Fibroblast of peridontal ligament (primary cell): ENCODE measurements at regions not wholly inside any gene's neighbourhood (a gene's known extent, or its start where the extent isn't known, plus 50 kb on each side); places are given as distances from the start of the nearest gene placed in this dataset.

ENCODE experiments used
- DNase-seq: peaks from one replicate; pipeline ENCODE4 v3.0.0-alpha.2; 2010; ENCODE audit errors: extremely low read depth

DNA sequence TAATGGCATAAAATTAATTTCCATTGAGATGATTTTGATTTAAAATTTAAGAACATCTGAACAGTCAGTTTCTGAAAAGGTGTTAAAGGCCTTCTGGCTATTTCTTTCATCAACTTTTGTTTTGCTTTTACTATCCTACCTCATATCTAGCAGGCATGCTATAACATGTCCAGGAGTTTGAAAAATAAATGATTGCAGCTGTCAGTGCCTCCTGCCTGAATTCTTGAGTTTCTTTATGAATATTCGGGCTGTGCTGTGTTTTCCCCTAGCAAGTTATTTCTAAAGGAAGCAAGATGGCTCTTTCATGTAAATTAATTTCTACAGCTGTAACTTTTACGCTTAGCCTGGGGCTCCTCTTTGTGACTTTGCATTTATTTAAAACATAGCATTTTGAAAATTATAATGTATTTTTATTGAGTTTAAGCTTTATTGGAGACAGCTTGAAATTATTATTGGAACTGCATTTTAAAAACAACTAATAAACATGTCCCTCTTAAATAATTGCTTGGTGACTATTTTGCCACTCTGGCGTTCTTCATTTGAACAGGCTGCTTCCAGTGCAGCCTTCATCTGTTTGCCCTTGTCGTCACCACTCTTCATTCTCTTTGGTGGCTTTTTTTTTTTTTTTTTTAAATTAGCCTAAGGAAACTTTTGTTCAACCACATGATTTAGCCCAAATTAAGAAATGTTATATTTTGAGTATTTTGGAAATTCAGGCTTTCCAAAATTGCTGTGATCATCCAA, 1083.4 kb upstream of the LRRN3 start:
- DNase-seq = no peak

DNA sequence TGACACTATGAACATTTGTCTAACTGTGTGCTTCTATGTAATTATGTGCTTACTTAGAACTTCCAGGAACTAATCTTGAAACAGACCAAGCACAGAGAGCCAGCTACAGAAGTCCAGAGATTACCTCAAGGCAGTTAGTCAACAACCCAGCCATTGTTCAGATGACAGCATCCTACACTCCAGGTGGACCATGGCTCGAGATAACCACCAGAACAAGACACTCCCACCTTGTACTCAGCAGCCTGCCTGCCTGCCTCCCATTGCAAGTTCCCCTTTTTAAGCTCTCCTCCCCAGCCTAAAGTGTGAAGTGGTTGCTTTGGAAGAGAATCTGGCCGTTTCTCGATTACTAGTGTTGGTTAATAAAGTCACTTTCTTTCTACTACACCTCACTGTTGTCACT, 1080.6 kb upstream of the LRRN3 start:
- DNase-seq = no peak

DNA sequence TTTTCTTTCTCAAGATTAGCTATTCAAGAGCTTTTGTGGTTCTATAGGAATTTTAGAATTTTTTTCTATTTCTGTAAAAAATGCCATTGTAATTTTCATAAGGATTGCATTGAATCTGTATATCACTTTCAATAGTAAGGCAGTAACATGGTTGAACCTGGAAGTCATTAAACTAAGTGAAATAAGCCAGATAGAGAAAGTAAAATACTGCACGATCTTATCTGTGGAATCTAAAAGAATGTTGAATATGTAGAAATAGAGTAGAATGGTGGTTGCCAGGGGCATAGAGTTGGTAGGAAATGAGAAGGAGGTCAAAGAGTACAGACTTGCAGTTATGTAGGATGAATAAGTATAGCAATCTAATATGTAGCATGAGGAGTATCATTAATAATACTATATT, 1073.5 kb upstream of the LRRN3 start:
- DNase-seq = no peak

DNA sequence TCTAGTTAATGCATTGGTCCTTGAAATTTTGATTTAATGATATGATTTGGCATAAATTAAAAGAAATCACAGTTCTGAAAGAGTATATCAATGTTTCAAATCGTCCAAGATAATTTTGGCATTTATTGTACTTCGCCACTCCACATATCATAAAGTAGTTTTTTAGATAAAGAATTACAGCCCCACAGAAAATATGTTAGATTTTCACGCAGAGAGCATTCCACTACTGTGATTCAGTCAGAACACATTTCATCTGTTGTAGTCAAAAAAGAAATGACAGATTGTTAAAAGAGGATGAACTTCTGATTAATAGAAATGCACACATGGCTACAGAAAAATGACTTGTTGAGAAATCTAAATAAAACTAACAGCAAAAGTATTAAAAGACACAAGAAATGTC, 1063.5 kb upstream of the LRRN3 start:
- DNase-seq = no peak

DNA sequence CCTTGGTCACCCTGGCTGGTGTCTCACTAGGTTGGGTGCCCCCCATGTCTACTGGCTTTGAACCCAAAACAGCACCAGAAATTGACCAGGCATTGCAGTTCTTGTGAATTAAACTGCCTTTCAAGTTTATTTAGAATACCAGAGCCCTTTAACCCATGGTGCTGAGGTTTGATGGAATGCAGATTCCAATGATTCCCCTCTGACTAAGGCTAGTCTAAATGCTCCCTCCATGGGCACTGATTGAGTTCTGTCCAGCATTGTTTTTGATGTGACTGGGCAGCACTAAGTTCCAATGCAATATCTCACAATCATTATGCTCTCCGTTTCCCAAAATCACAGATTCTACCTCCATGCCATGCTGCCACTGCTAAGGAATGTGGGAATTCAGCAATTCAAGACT, 1047.4 kb upstream of the LRRN3 start:
- DNase-seq = no peak

DNA sequence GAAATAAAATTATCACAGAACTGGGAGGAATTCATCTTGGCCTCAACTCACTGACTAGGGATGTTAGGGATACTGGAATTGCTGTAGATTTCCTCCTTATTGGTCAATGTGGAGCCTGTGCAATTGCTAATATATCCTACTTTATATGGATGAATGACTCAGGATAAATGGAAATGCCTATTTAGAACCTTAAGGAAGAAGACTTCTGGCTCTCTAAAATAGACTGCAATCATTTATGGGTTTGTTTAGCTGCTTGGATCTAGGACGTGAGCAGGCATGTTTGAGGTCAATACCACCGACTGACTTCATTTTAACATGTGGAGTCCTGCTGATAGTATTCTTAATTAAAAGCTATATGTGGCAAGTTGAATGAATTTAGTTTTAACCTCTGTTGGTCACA, 1040.1 kb upstream of the LRRN3 start:
- no peak for DNase-seq

DNA sequence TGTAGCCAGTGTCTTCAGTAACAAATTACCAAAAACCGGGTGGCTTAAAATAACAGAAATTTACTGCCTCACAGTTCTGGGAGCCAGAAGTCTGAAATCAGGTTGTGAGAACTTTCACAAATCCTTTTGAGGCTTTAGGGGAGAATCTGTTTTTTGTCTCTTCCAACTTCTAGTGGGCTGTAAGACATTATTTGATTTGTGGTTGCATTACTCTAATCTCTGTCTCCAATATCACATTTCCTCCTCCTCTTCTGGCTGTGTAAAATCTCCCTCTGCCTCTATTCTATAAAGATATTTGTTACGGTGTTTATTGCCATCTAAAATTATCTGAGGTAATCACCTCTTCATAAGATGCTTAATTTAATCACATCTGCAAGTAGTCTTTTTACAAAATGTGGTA, 1039.6 kb upstream of the LRRN3 start:
- DNase-seq = no peak

DNA sequence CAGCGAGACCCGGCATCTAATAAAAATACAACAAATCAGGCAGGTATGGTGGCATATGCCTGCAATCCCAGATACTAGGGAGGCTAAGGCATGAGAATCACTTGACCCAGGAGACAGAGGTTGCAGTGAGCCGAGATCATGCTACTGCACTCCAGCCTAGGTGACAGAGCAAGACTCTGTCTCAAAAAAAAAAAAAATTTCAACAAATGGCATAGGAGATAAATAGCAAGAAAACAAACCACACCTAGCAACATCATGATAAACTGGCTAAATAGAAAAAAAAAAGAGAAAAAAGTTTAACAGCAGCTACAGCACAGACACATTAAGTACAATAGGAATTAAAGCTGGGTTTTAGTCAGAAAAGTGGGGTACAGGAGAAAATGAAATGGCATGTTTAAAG, 1034.6 kb upstream of the LRRN3 start:
- no peak for DNase-seq

DNA sequence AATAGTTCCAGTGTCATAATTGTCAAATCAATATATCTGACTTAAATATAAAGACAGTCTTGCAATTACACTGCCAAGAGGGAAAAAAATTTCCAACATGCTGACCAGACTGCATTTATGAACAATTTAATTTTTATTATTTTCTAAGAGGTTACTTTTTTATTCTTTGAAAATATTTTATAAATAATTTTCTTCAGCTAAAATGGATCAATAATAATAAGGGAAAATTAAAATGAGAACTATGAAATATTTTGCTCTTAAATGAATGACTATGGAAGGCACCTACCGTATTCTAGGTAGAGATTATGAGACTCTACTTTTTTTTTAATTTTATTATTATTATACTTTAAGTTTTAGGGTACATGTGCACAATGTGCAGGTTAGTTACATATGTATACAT, 1032.5 kb upstream of the LRRN3 start:
- DNase-seq = no peak

DNA sequence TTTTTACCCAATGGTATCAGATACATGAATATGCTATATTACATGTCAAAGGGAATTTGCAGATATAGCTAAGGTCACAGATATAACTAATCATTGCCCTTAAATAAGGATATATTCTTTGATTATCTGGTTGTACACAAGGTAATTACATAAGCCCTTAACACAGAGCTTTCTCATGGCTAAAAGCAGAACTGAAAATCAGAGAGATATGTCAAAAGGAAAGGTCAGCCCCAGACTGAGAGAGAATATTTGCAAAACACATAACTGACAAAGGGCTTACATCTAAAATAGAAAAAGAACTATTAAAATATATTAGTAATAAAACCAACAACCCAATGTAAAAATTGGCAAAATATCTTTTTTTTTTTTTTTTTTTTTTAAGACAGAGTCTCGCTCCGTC, 1029.5 kb upstream of the LRRN3 start:
- no peak for DNase-seq

DNA sequence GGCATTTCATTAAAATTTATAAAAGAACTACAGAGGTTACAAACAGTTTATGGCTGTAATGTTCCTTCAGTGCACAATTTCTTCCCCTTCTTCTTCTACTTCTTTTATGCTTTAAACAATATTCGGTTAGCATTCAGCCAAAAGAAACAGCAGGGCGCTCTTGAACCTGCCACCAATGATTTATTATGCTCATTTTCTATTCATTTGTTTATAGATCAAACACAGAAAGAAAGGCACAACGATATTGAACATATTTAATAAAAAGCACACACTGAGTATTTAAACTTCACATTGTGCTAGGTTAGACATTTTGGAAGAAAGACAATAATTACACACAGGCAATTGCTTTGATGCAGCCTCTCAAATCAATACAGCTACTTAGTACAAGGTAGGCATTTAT, 1025.8 kb upstream of the LRRN3 start:
- DNase-seq = no peak

DNA sequence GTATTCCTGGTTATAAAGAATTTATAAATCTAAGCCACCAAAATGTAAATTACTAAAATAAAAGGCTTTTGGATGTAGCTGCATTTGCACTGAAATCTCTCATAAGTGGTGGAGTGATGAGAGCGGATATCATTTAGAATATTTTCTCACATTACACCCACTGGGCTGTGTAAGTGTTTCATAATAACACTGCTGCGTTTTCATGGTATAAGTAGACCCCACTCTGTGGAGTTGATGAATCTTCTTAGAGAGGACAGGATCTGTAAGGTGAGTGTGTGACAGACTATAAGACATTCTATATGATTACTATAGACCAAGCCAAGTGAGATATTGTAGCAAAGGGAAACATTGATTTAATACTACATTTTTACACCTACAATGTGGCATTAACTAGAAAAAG, 1024.1 kb upstream of the LRRN3 start:
- DNase-seq = no peak

DNA sequence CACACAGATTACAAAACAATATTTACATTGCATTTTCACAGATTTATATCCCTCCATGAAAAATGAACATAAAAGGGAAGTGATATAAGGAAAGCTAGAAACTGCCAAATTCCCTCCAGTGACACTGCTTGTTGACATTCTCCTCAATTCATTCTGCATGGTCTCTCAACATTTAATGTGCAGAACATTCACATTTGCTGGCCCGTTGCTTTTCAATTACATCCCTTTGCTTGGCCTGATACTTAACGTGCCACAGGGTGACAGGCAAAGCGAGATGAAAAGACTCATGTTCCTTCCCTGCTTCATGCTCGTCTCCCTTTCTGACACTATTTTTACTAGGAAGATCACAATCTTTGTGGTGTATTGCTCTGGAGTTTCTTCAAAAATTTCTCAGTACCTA, 1019.7 kb upstream of the LRRN3 start:
- no peak for DNase-seq

DNA sequence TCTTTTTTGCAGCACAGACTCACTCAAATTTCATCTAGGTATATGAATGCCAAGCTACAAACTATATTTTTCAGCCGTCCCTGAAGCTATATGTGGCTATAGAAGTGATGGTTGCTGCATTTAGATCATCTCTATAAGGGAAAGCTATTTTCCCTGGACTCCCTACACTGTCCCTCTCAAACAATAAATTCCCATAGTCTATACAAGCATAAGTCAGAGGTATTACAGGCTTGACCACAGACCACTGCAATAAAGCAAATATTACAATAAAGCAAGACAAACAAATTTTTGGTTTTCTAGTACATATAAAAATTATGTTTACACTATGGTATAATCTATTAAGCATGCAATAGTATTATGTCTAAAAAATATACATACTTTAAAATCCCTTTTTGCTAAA, 1015.5 kb upstream of the LRRN3 start:
- no peak for DNase-seq

DNA sequence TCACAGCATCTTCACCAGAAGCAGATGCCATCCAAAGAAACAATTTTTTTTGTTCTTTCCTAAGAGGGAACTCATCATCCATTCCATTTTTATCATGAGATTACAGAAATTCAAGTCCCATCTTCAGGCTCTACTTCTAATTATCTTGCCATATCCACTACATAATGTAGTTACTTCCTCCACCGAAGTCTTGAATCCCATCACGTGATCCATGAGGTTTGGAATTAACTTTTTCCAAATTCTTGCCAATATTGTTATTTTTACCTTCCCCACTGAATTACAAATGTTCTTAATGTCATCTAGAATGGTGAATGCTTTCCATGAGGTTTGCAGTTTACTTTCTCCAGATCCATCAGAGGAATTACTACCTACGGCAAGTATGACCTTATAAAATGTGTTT, 1014.7 kb upstream of the LRRN3 start:
- no peak for DNase-seq

DNA sequence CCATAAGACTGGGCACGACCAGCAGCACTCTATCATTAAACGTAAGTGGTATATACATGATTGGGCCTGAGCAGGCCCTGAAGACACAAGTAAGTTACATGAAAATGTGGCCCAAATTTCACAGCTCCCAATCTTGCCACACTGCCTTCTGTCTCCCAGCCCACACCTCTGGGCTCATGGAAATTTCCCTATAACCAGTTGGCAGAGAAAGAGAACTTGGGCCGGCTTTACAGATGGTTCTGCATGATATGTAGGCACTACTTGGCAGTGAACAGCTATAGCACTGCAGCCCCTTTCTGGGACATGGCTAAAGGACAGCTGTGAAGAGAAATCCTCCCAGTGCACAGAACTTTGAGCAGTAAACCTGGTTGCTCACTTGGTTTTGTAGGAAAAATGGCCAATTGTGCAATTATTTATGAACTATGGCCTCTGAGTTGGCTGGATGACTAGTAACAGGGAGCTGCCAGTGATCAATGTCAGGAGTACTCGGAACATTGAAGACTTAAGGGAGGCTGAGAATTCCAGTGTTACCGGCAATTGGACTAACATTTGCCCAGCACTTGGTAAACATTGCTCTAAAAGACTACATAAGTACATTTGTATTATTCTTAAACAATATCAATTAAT, 1006.6 kb upstream of the LRRN3 start:
- no peak for DNase-seq

DNA sequence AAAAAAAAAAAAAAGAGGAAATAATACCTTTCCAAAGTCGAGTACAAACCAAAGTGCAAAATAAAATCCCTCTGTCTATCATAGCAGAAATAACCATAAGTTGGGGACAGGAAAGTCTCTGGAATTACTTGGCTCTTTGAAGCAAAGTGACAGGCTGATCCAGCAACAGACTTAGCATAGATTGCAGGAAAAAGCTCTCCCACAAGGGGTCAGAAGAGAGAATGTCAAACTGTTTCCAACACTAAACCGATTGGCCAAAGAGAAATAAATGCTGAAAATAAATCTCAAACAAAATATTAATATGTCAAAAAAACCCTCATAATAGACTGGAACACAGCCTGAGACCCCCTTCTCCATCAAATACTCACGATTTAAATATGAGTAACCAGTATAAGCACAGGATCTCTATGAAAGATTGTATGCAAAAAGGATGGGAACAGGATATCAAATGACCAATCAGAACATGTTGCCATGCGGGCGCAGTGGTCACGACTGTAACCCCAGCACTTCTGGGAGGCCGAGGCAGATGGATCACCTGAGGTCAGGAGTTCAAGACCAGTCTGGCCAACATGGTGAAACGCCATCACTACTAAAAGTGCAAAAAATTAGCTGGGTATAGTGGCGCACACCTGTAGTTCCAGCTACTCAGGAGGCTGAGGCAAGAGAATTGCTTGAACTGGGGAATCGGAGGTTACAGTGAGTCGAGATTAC, 1000.7 kb upstream of the LRRN3 start:
- no peak for DNase-seq

DNA sequence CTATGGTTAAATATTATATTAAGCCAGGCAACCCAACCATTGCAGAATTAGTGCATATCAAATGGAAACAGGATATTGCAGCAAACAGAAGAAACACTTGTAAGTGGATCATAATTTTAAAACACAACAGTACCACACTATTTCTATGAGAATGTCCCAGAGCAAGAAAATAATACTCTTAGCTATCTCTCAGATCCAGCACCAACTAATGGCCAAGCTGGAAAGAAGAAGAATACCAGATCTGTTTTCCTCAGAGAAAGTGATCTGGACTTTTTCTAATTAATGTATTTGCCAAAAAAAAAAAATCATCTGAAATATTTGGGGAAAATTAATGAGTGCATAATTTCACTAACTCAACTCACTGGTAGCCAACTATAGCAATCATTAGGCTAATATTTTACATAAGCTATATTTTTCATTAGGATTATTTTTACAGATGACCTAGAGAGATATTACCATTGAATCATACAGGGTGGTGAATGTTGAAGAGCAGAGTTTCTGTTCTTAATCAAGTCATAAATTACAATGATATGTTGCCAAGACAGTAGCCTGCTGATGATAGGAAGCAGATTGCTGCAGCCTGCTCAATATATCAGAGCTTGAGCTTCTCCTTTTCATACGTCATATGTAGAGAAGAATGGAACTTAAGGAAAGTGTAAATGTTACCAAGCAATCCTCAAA, 995.4 kb upstream of the LRRN3 start:
- no peak for DNase-seq

DNA sequence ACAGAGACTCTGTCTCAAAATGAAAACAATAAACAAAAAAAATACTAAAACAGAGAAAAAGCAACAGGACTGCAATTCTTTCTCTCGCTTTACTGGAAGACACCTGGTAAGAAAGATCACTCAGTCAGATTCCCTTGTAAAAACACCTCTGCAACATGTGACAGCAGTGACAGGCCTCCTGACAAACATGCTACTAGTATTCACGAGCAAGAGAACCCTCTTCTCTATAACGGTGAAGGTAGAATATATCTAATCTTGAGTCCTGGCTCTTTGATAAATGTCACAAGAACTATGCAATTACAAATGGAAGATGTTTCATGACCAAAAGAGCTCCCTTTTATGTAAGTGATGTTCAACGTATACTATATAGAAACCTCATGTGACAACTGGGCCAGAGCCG, 986.7 kb upstream of the LRRN3 start:
- no peak for DNase-seq

DNA sequence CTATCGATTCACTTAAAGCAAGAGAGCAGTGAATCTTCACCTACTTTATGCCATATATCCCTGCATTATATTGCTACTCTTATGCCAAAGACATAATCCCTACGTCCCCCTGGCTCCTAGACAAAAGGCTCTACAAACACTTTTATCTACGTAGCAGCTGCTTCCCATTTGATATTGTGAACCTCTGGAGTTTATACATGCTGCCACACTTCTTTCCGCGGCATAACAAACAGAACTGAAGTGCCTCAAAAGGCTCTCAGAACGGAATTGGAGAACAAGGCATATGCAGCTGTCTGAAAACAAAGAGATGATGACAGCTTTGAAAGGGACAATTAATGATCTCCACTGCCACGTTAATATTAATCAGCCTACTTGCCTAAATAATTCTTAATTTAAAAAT, 985.6 kb upstream of the LRRN3 start:
- no peak for DNase-seq

DNA sequence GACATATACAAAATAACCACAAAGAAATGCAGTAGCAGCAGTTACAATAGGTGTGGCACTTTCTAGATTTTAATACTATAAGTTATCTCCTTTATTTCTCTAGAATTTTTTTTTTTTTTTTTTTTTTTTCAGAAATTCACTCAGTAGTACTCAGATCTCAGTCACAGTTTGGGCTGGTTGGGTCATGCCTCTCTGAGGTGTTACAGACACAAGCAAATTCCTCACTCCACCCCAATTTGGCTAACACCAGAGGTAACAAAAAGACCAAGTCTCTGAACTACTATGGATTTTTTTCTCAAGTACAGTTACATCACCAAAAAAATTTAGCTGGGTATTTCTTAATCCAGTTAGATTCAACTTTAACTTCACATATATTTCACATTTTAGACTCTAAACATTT, 985.1 kb upstream of the LRRN3 start:
- no peak for DNase-seq

DNA sequence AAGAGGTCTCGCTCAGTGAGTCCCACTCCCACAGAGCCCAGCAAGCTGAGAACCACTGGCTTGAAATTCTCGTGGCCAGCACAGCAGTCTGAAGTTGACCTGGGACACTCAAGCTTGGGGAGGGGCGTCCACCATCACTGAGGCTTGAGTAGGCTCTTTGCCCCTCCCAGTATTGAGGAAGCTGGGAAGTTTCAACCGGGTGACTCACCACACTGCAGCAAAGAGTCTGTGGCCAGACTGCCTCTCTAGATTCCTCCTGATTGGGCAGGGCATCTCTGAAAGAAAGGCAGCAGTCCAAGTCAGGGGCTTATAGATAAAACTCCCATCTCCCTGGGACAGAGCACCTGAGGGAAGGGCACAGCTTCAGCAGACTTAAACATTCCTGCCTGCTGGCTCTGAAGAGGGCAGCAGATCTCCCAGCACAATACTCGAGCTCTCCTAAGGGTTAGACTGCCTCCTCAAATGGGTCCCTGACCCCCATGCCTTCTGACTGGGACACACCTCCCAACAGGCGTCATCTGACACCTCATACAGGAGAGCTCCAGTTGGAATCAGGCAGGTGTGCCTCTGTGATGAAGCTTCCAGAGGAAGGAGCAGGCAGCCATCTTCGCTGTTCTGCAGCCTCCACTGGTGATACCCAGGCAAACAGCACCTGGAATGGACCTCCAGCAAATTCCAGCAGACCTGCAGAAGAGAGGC, 970.9 kb upstream of the LRRN3 start:
- no peak for DNase-seq
